GM12878 (cell line): ENCODE measurements at regions not wholly inside any gene's neighbourhood (a gene's known extent, or its start where the extent isn't known, plus 50 kb on each side); places are given as distances from the start of the nearest gene placed in this dataset.

Experiments used
- ATAC-seq: fragments of 200-7000 bp; cut with Tn5 transposase; 3 replicates; pipeline ENCODE4 v1.9.1; 2020; ENCODE audit warnings: mild to moderate bottlenecking, moderate library complexity
- BruUV-seq: library from RNA; stranded (reverse); fragments of 400-500 nt; replicated peaks from 2 replicates; lab custom pipeline; 2021; lab: Mats Ljungman, UMichigan
- CTCF ChIA-PET: fragments of 300-600 bp; sonication (Branson Sonifier 250); formaldehyde crosslinking; extraction: SDS; loops from one replicate; lab custom pipeline; 2021; ENCODE audit warnings: inconsistent platforms; lab: Yijun Ruan, JAX
- POLR2A ChIA-PET: fragments of 350-600 bp; formaldehyde crosslinking; extraction: SDS; loops from one replicate; lab custom pipeline; 2021; ENCODE audit warnings: inconsistent platforms; lab: Charles Lee
- RAD21 ChIA-PET: fragments of 300-600 bp; sonication (Branson Sonifier 250); formaldehyde crosslinking; loops from one replicate; lab custom pipeline; 2023; ENCODE audit warnings: antibody characterized with exemption; ENCODE audit not compliant: unreplicated experiment; lab: Charles Lee
- SMC1A ChIA-PET: fragments of 300-600 bp; sonication (Branson Sonifier 250); formaldehyde crosslinking; loops from one replicate; lab custom pipeline; 2023; ENCODE audit not compliant: unreplicated experiment, uncharacterized antibody; lab: Charles Lee
- DNase-seq: peaks from one replicate; pipeline ENCODE4 v3.0.0-alpha.2; 2011; ENCODE audit warnings: low read depth, low spot score
- FAIRE-seq: peaks from 3 replicates; lab custom pipeline; 2011; peaks lifted over from hg19 to GRCh38; lab: Jason Lieb, UNC
- H2AFZ ChIP-seq: 2 replicates; pipeline ENCODE4 v1.6.0; 2011; ENCODE audit warnings: low read depth, low read length, control low read depth; ENCODE audit not compliant: control insufficient read depth
- H3K27ac ChIP-seq: 2 replicates; pipeline ENCODE4 v1.5.1; 2011; ENCODE audit warnings: control low read depth; ENCODE audit not compliant: control insufficient read depth, insufficient read depth
- H3K27me3 ChIP-seq, 2 experiments: replicated peaks in 1 of 2; 2 replicates each; pipeline versions ENCODE4 v1.6.0 to v1.6.1; 2011; ENCODE audit warnings: low read length in 1 of 2; ENCODE audit not compliant: control insufficient read depth in 2 of 2, insufficient read depth in 2 of 2
- H3K36me3 ChIP-seq, 2 experiments: 2 replicates each; pipeline ENCODE4 v1.5.1; 2011; ENCODE audit warnings: low read length in 1 of 2; ENCODE audit not compliant: control insufficient read depth in 2 of 2, insufficient read depth in 2 of 2
- H3K4me1 ChIP-seq: 2 replicates; pipeline ENCODE4 v1.6.1; 2011; ENCODE audit warnings: mild to moderate bottlenecking, low read length, moderate library complexity, mixed read lengths; ENCODE audit not compliant: control insufficient read depth, insufficient read depth
- H3K4me2 ChIP-seq: 2 replicates; pipeline ENCODE4 v1.6.0; 2011; ENCODE audit warnings: control low read depth; ENCODE audit not compliant: control insufficient read depth, insufficient read depth
- H3K4me3 ChIP-seq: fragments of 200-600 bp; sonication (generic); 2 replicates; pipeline ENCODE4 v1.5.1; 2016
- H3K79me2 ChIP-seq: 2 replicates; pipeline ENCODE4 v1.6.0; 2011; ENCODE audit warnings: low read length; ENCODE audit not compliant: control insufficient read depth, insufficient read depth
- H3K9ac ChIP-seq: 2 replicates; pipeline ENCODE4 v1.8.0; 2011; ENCODE audit warnings: low read length, control low read depth, mixed read lengths; ENCODE audit not compliant: control insufficient read depth, insufficient read depth
- H3K9me3 ChIP-seq: replicated peaks from 3 replicates; pipeline ENCODE4 v1.5.1; 2011; ENCODE audit warnings: mild to moderate bottlenecking, low read length; ENCODE audit not compliant: control insufficient read depth, insufficient read depth
- H4K20me1 ChIP-seq: 2 replicates; pipeline ENCODE4 v1.6.0; 2011; ENCODE audit not compliant: control insufficient read depth, insufficient read depth
- CREM ChIP-seq: IDR thresholded peaks from 2 replicates; pipeline ENCODE4 v1.6.1; 2014; ENCODE audit warnings: antibody characterized with exemption, low read depth
- ETV6 ChIP-seq, 2 experiments: fragments of 450-650 bp in 1 of 2; IDR thresholded peaks in 1 of 2; conservative IDR thresholded peaks in 1 of 2; 2 replicates each; pipeline ENCODE4 v1.6.1; 2014; ENCODE audit warnings: antibody characterized with exemption in 1 of 2, borderline replicate concordance in 1 of 2, low read depth in 1 of 2, mild to moderate bottlenecking in 1 of 2, moderate library complexity in 1 of 2
- FOS ChIP-seq: IDR thresholded peaks from 3 replicates; pipeline ENCODE4 v1.6.1; 2011; ENCODE audit warnings: borderline replicate concordance; ENCODE audit not compliant: insufficient read length; ENCODE audit errors: extremely low read depth
- RB1 ChIP-seq: fragments of 450-650 bp; formaldehyde crosslinking; IDR thresholded peaks from 2 replicates; pipeline ENCODE4 v1.6.1; 2017; ENCODE audit warnings: mild to moderate bottlenecking, borderline replicate concordance
- STAT3 ChIP-seq: IDR thresholded peaks from 2 replicates; pipeline ENCODE4 v1.6.1; 2011; ENCODE audit warnings: low read depth, low read length, improper control_type of control experiment
- YY1 ChIP-seq: IDR thresholded peaks from 2 replicates; pipeline ENCODE4 v1.6.1; 2011; ENCODE audit warnings: low read depth, mild to moderate bottlenecking, low read length
- WGBS: methylation state at CpG from one replicate; pipeline ENCODE4 v1.1.6; 2016; ENCODE audit warnings: low lambda C conversion rate; ENCODE audit not compliant: insufficient replicate concordance, insufficient coverage; ENCODE audit errors: missing lambda C conversion rate; 5-methylcytosine and 5-hydroxymethylcytosine counted together
- in situ Hi-C: fragments of 300-500 bp; cut with MboI; formaldehyde crosslinking; loops from 9 replicates; pipeline ENCODE4 v1.14.3; 2018; ENCODE audit warnings: mixed read lengths
- intact Hi-C: fragments of 100-400 bp; cut with micrococcal nuclease; formaldehyde crosslinking; loops from one replicate; pipeline ENCODE4 v1.14.2; 2022; ENCODE audit not compliant: unreplicated experiment
- TF ChIP-seq, protein P1 (sequence below): fragments of 450-650 bp; IDR thresholded peaks from 2 replicates; pipeline ENCODE4 v1.6.1; 2016; ENCODE audit warnings: mild to moderate bottlenecking, moderate library complexity, borderline replicate concordance
- TF ChIP-seq, protein P2 (sequence below): IDR thresholded peaks from 2 replicates; pipeline ENCODE4 v1.6.1; 2012; ENCODE audit warnings: improper control_type of control experiment, low read depth, low read length; ENCODE audit not compliant: insufficient replicate concordance
- TF ChIP-seq, protein P3 (sequence below): fragments of 450-650 bp; IDR thresholded peaks from 2 replicates; pipeline ENCODE4 v1.6.1; 2016; ENCODE audit warnings: mild to moderate bottlenecking

DNA sequence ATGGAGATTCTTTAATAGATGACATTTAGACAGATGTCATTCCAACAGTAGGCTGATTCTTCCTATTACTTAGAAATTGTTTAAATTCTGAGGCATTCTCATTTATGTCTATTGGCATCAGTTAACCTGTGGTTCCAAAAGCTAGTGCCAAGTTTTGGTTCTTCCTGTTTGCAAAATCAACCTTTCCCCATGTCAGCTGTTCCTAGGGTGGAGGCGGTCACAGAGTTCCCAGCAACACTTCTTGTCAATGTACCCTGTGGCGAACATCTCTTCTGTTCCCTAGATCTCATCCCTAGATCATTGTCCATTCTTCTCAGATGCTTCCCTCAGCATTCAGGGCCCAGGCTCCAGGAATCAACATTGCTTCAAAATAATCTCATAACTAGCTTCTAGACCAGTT lies 140.9 kb downstream of the PHLDA1 start:
- intact Hi-C loops: no loop called here
- POLR2A ChIA-PET: interaction anchor here (1.0 kb wide), 1 partner anchor 10 kb away, joined by 3 read pairs; no protein-coding TSS in a partner anchor
- RAD21 ChIA-PET: no interaction called here
- Histone ChIP-seq H4K20me1 (no peaks in the 10 kb centered on the region), H3K9me3 (no peaks in the 10 kb centered on the region), H3K27ac (no peak overlapping the region), H3K4me2 (no peak overlapping the region), H2AFZ (no peak overlapping the region), H3K27me3 (no peaks in the 10 kb centered on the region), H3K36me3 (no peaks in the 10 kb centered on the region), H3K4me3 (no peak overlapping the region), H3K79me2 (no peaks in the 10 kb centered on the region), H3K4me1 (no peaks in the 10 kb centered on the region), H3K9ac (no peak overlapping the region)
- FAIRE-seq (no peak), ATAC-seq (no peak), DNase-seq (no peak)
- TF ChIP-seq CREM (no peak), YY1 (no peak), RB1 (no peak), ETV6 (conservative IDR thresholded peaks at IDR 0.05 in 1 of 2, IDR thresholded peaks at IDR 0.05 in 1 of 2; ENCODE audit: borderline replicate concordance in 1 of 2, low read depth in 1 of 2) (no peak), STAT3 (no peak), FOS (no peak)
- TF ChIP-seq, protein P1, sequence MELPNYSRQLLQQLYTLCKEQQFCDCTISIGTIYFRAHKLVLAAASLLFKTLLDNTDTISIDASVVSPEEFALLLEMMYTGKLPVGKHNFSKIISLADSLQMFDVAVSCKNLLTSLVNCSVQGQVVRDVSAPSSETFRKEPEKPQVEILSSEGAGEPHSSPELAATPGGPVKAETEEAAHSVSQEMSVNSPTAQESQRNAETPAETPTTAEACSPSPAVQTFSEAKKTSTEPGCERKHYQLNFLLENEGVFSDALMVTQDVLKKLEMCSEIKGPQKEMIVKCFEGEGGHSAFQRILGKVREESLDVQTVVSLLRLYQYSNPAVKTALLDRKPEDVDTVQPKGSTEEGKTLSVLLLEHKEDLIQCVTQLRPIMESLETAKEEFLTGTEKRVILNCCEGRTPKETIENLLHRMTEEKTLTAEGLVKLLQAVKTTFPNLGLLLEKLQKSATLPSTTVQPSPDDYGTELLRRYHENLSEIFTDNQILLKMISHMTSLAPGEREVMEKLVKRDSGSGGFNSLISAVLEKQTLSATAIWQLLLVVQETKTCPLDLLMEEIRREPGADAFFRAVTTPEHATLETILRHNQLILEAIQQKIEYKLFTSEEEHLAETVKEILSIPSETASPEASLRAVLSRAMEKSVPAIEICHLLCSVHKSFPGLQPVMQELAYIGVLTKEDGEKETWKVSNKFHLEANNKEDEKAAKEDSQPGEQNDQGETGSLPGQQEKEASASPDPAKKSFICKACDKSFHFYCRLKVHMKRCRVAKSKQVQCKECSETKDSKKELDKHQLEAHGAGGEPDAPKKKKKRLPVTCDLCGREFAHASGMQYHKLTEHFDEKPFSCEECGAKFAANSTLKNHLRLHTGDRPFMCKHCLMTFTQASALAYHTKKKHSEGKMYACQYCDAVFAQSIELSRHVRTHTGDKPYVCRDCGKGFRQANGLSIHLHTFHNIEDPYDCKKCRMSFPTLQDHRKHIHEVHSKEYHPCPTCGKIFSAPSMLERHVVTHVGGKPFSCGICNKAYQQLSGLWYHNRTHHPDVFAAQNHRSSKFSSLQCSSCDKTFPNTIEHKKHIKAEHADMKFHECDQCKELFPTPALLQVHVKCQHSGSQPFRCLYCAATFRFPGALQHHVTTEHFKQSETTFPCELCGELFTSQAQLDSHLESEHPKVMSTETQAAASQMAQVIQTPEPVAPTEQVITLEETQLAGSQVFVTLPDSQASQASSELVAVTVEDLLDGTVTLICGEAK: no peak
- TF ChIP-seq, protein P2, sequence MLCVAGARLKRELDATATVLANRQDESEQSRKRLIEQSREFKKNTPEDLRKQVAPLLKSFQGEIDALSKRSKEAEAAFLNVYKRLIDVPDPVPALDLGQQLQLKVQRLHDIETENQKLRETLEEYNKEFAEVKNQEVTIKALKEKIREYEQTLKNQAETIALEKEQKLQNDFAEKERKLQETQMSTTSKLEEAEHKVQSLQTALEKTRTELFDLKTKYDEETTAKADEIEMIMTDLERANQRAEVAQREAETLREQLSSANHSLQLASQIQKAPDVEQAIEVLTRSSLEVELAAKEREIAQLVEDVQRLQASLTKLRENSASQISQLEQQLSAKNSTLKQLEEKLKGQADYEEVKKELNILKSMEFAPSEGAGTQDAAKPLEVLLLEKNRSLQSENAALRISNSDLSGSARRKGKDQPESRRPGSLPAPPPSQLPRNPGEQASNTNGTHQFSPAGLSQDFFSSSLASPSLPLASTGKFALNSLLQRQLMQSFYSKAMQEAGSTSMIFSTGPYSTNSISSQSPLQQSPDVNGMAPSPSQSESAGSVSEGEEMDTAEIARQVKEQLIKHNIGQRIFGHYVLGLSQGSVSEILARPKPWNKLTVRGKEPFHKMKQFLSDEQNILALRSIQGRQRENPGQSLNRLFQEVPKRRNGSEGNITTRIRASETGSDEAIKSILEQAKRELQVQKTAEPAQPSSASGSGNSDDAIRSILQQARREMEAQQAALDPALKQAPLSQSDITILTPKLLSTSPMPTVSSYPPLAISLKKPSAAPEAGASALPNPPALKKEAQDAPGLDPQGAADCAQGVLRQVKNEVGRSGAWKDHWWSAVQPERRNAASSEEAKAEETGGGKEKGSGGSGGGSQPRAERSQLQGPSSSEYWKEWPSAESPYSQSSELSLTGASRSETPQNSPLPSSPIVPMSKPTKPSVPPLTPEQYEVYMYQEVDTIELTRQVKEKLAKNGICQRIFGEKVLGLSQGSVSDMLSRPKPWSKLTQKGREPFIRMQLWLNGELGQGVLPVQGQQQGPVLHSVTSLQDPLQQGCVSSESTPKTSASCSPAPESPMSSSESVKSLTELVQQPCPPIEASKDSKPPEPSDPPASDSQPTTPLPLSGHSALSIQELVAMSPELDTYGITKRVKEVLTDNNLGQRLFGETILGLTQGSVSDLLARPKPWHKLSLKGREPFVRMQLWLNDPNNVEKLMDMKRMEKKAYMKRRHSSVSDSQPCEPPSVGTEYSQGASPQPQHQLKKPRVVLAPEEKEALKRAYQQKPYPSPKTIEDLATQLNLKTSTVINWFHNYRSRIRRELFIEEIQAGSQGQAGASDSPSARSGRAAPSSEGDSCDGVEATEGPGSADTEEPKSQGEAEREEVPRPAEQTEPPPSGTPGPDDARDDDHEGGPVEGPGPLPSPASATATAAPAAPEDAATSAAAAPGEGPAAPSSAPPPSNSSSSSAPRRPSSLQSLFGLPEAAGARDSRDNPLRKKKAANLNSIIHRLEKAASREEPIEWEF: no peak
- TF ChIP-seq, protein P3, sequence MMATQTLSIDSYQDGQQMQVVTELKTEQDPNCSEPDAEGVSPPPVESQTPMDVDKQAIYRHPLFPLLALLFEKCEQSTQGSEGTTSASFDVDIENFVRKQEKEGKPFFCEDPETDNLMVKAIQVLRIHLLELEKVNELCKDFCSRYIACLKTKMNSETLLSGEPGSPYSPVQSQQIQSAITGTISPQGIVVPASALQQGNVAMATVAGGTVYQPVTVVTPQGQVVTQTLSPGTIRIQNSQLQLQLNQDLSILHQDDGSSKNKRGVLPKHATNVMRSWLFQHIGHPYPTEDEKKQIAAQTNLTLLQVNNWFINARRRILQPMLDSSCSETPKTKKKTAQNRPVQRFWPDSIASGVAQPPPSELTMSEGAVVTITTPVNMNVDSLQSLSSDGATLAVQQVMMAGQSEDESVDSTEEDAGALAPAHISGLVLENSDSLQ: no peak
- SMC1A ChIA-PET: interaction anchor here (0.8 to 0.9 kb wide), 2 partner anchors 20 to 52 kb away, joined by 3 to 5 read pairs; no protein-coding TSS in a partner anchor
- BruUV-seq: no TSS peak
- CTCF ChIA-PET: no interaction called here
- in situ Hi-C loops: no loop called here
- 37% methylated on average over 2 of the region's 2 CpGs for WGBS
